ENCODE measurements at regions not wholly inside any gene's neighbourhood (a gene's known extent, or its start where the extent isn't known, plus 50 kb on each side); places are given as distances from the start of the nearest gene placed in this dataset.

DNA sequence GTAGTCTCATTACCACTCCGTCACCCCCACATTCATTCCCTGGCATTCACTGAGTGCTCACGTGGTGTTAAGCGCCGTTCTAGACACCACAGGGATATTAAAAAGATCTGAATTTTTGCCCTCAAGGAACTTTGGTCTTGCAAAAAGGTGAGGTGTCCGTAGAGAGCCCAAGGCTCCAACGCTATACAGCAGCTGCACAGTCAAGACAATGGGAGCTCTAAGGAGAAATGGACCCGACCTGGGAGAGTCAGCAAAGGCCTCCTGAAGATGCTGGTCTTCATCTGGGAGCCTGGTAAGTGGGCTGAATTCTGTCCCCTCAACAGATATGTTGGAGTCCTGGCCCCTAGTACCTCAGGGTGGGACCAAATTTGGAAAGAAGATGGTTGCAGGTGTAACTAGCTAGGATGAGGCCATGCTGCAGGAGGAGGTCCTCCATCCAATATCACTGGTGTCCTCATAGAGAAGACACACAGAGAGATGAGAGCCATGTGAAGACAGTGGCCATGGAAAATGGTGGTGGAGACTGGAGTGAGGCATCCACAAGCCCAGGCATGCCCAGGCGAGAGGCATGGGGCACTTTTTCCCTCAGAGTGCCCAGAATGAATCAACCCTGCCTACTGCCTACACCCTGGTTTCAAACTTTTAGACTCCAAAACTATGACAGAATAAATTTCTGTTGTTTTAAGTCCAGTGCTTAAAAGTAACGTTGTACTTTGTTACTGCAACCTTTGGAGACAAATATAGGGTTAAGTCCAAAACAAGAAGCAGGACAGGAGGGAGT is 247.3 kb downstream of the TTC32 start:
- H3K27ac ChIP-seq = no peak overlapping the region
- no peaks in the 10 kb centered on the region for H3K4me1 ChIP-seq
- H3K9me3 ChIP-seq = no peaks in the 10 kb centered on the region
- no peak for DNase-seq
- H3K36me3 ChIP-seq = no peaks in the 10 kb centered on the region
- intact Hi-C loops (cut with DNase I; ENCODE audit: low total_unique reads) = no loop called here
- TF ChIP-seq CTCF (IDR thresholded peaks at IDR 0.05 in 8 of 11, conservative IDR thresholded peaks at IDR 0.05 in 3 of 11) (no peak), POLR2AphosphoS5 (IDR thresholded peaks at IDR 0.05) (no peak), POLR2A (IDR thresholded peaks at IDR 0.05) (no peak)
- H3K4me3 ChIP-seq = no peak overlapping the region
- H3K27me3 ChIP-seq (replicated peaks in 1 of 7) = no peaks in the 10 kb centered on the region
- WGBS, 5 donors = 76 to 86% (median 81%) methylated on average over 9 of the region's 9 CpGs

DNA sequence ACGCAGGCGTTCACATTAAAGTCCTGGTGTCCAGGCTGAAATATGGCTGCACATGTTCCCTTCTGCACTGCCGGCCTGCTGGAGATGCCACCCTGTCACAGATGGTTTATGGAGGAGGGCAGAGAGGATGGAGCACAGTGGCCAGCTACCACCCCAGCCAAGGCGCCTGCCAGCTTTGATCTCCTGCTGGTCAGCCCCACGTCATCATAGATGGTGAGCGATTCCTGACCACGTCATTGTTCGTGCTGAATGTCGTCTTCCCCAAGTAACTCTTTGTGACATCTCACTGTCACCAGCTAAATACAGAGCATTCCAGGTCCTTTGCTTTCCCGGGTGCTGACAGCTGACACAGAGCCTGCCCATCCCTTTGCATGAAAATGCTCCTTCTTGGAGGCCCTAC is 248.3 kb downstream of the TTC32 start:
- no peaks in the 10 kb centered on the region for H3K27me3 ChIP-seq (replicated peaks in 1 of 7)
- no peak for DNase-seq
- intact Hi-C loops (cut with DNase I; ENCODE audit: low total_unique reads) = no loop called here
- H3K4me3 ChIP-seq = no peak overlapping the region
- H3K27ac ChIP-seq = no peak overlapping the region
- 85 to 93% (median 88%) methylated on average over 10 of the region's 10 CpGs for WGBS, 5 donors
- no peaks in the 10 kb centered on the region for H3K4me1 ChIP-seq
- TF ChIP-seq POLR2AphosphoS5 (IDR thresholded peaks at IDR 0.05) (no peak), CTCF (IDR thresholded peaks at IDR 0.05 in 8 of 11, conservative IDR thresholded peaks at IDR 0.05 in 3 of 11) (no peak), POLR2A (IDR thresholded peaks at IDR 0.05) (no peak)
- no peaks in the 10 kb centered on the region for H3K9me3 ChIP-seq
- H3K36me3 ChIP-seq = no peaks in the 10 kb centered on the region

DNA sequence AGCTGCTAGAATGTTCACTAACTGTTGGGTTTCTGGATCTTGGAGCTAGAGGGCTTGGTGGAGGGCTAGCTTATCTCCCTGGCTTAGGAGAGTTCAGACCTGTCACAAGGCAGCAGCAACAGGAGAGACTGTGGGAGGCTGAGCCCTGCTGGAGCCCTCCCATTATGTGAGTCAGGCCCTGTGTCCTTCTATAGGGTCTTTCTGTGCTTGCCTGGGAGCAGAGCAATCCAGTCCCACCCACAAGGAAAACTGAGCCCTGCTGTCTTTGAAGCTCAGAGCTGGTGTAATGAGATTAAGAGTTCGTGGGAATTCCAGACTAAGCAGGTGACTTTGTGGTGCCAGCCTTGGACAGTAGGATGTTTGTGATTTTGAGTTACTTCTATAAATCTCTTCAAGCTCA is 249.0 kb downstream of the TTC32 start:
- Histone ChIP-seq H3K27me3 (replicated peaks in 1 of 7) (no peaks in the 10 kb centered on the region), H3K4me1 (no peaks in the 10 kb centered on the region), H3K36me3 (no peaks in the 10 kb centered on the region), H3K27ac (no peak overlapping the region), H3K9me3 (no peaks in the 10 kb centered on the region), H3K4me3 (no peak overlapping the region)
- intact Hi-C loops (cut with DNase I; ENCODE audit: low total_unique reads) = no loop called here
- TF ChIP-seq POLR2A (IDR thresholded peaks at IDR 0.05) (no peak), CTCF (IDR thresholded peaks at IDR 0.05 in 8 of 11, conservative IDR thresholded peaks at IDR 0.05 in 3 of 11) (no peak), POLR2AphosphoS5 (IDR thresholded peaks at IDR 0.05) (no peak)
- WGBS, 5 donors = 59 to 67% (median 65%) methylated on average over 1 of the region's 1 CpG
- no peak for DNase-seq

- intact Hi-C loops (cut with DNase I; ENCODE audit: low total_unique reads) = no loop called here
- no peak for DNase-seq
- TF ChIP-seq POLR2AphosphoS5 (IDR thresholded peaks at IDR 0.05) = no peak
- no peak for TF ChIP-seq POLR2A (IDR thresholded peaks at IDR 0.05)
- no peak for TF ChIP-seq CTCF (IDR thresholded peaks at IDR 0.05 in 8 of 11, conservative IDR thresholded peaks at IDR 0.05 in 3 of 11)
- no peaks in the 10 kb centered on the region for H3K36me3 ChIP-seq
- H3K9me3 ChIP-seq = no peaks in the 10 kb centered on the region
- 67 to 77% (median 75%) methylated on average over 4 of the region's 4 CpGs for WGBS, 5 donors
- no peaks in the 10 kb centered on the region for H3K4me1 ChIP-seq
- no peak overlapping the region for H3K27ac ChIP-seq
- no peak overlapping the region for H3K4me3 ChIP-seq
- H3K27me3 ChIP-seq (replicated peaks in 1 of 7) = no peaks in the 10 kb centered on the region
Measured at GRCh38 chr2:19651466-19651865, 250.3 kb downstream of the TTC32 start.
